ENCODE measurements at regions not wholly inside any gene's neighbourhood (a gene's known extent, or its start where the extent isn't known, plus 50 kb on each side); places are given as distances from the start of the nearest gene placed in this dataset.
"Not testable (repeated sequence)": the region's sequence is repeated elsewhere in the genome, so short reads cannot be mapped to it uniquely, and the experiment has no call there.

- no peak for DNase-seq (ENCODE audit: low read depth in 1 of 2, low spot score in 1 of 2)
- H3K4me3 ChIP-seq = no peak overlapping the region
- no peak for TF ChIP-seq ATOH8 (CRISPR knock-in tag; IDR thresholded peaks at IDR 0.05; ENCODE audit: low read depth)
- no peak for TF ChIP-seq MAZ (IDR thresholded peaks at IDR 0.05; ENCODE audit: borderline replicate concordance, low read depth, low read length)
- TF ChIP-seq MYC (IDR thresholded peaks at IDR 0.05; ENCODE audit: borderline replicate concordance, low read length) = no peak
- TF ChIP-seq NPAS2 (CRISPR knock-in tag; IDR thresholded peaks at IDR 0.05; ENCODE audit: borderline replicate concordance) = no peak
- no peak for TF ChIP-seq HMGXB4 (CRISPR knock-in tag; IDR thresholded peaks at IDR 0.05; ENCODE audit: borderline replicate concordance)
- TF ChIP-seq NFE2L2 (conservative IDR thresholded peaks at IDR 0.05; ENCODE audit: low read length) = no peak
- TF ChIP-seq POLR2A (IDR thresholded peaks at IDR 0.05; ENCODE audit: low read length) = no peak
- no peak overlapping the region for H3K27ac ChIP-seq
- no peaks in the 10 kb centered on the region for H3K9me3 ChIP-seq
- ChIA-PET CTCF (no interaction called here), POLR2A (no interaction called here)
- H3K4me1 ChIP-seq = no peaks in the 10 kb centered on the region
- FAIRE-seq = no peak
- 38% methylated on average over 8 of the region's 10 CpGs for WGBS (ENCODE audit: missing lambda C conversion rate)
- H3K4me2 ChIP-seq = no peak overlapping the region
- no peak for ATAC-seq
Measured at GRCh38 chr3:127412578-127413317, 124.9 kb upstream of the PRR20G start.

- H3K9me3 ChIP-seq; H3K4me2 ChIP-seq; ATAC-seq; POLR2A ChIA-PET; DNase-seq (ENCODE audit: low read depth in 1 of 2, low spot score in 1 of 2); H3K27ac ChIP-seq; FAIRE-seq; H3K4me3 ChIP-seq; H3K4me1 ChIP-seq; CTCF ChIA-PET: not testable (repeated sequence)
- 50% methylated on average over 5 of the region's 9 CpGs for WGBS (ENCODE audit: missing lambda C conversion rate)
Measured at GRCh38 chr3:127411875-127412274, 124.0 kb upstream of the PRR20G start.

- ChIA-PET CTCF (no interaction called here), POLR2A (no interaction called here)
- TF ChIP-seq BCL3 (IDR thresholded peaks at IDR 0.05) (no peak), HMGXB4 (CRISPR knock-in tag; IDR thresholded peaks at IDR 0.05; ENCODE audit: borderline replicate concordance) (no peak), HOXB5 (CRISPR knock-in tag; IDR thresholded peaks at IDR 0.05) (no peak), E2F6 (IDR thresholded peaks at IDR 0.05; ENCODE audit: borderline replicate concordance, low read depth) (no peak), NPAS2 (CRISPR knock-in tag; IDR thresholded peaks at IDR 0.05; ENCODE audit: borderline replicate concordance) (no peak), RARB (CRISPR knock-in tag; IDR thresholded peaks at IDR 0.05) (no peak), RNF2 (IDR thresholded peaks at IDR 0.05; ENCODE audit: borderline replicate concordance, low read depth) (no peak)
- DNase-seq (ENCODE audit: low read depth in 1 of 2, low spot score in 1 of 2) (no peak), FAIRE-seq (no peak), ATAC-seq (no peak)
- Histone ChIP-seq H3K4me3 (no peak overlapping the region), H3K9me3 (no peaks in the 10 kb centered on the region), H3K27ac (no peak overlapping the region), H3K4me2 (no peak overlapping the region), H3K4me1 (no peaks in the 10 kb centered on the region)
- WGBS (ENCODE audit: missing lambda C conversion rate) = 17% methylated on average over 1 of the region's 4 CpGs
Measured at GRCh38 chr3:127411083-127411727, 123.4 kb upstream of the PRR20G start.
